Fibroblast of lung (primary cell): ENCODE measurements at regions not wholly inside any gene's neighbourhood (a gene's known extent, or its start where the extent isn't known, plus 50 kb on each side); places are given as distances from the start of the nearest gene placed in this dataset.

Source experiments
- DNase-seq, 2 donors: peaks; one replicate each; pipeline versions ENCODE4 v3.0.0 to v3.0.0-alpha.2; 2010; ENCODE audit warnings: low read depth in 2 of 2
- H2AFZ ChIP-seq: 2 replicates; pipeline ENCODE4 v1.5.1; 2012; ENCODE audit warnings: low read length, control low read depth, inconsistent platforms
- H3K27ac ChIP-seq: 2 replicates; pipeline ENCODE4 v1.5.1; 2011; ENCODE audit warnings: low read length, control low read depth; ENCODE audit not compliant: insufficient read depth
- H3K27me3 ChIP-seq: 2 replicates; pipeline ENCODE4 v1.5.1; 2011; ENCODE audit warnings: mild to moderate bottlenecking, low read length; ENCODE audit not compliant: control insufficient read depth, insufficient read depth
- H3K36me3 ChIP-seq: 2 replicates; pipeline ENCODE4 v1.5.1; 2011; ENCODE audit warnings: low read length; ENCODE audit not compliant: control insufficient read depth, insufficient read depth
- H3K4me1 ChIP-seq: 2 replicates; pipeline ENCODE4 v1.5.1; 2011; ENCODE audit warnings: low read length; ENCODE audit not compliant: control insufficient read depth, insufficient read depth; ENCODE audit errors: extremely low read depth
- H3K4me2 ChIP-seq: 2 replicates; pipeline ENCODE4 v1.5.1; 2011; ENCODE audit warnings: low read length, control low read depth; ENCODE audit not compliant: insufficient read depth; ENCODE audit errors: extremely low read depth
- H3K4me3 ChIP-seq, 4 experiments: fragments of 200-600 bp in 1 of 4; sonication (generic) in 1 of 4; replicated peaks in 1 of 4; 2 replicates each; pipeline ENCODE4 v1.5.1; 2011 to 2016; ENCODE audit warnings: low read length in 4 of 4, low read depth in 3 of 4, mild to moderate bottlenecking in 3 of 4, control low read depth in 2 of 4, inconsistent platforms in 1 of 4, mixed read lengths in 1 of 4; ENCODE audit not compliant: insufficient read depth in 1 of 4; ENCODE audit errors: control extremely low read depth in 1 of 4
- H3K79me2 ChIP-seq: 2 replicates; pipeline ENCODE4 v1.5.1; 2012; ENCODE audit warnings: mild to moderate bottlenecking, low read length, inconsistent platforms; ENCODE audit not compliant: control insufficient read depth, insufficient read depth
- H3K9ac ChIP-seq: 2 replicates; pipeline ENCODE4 v1.5.1; 2011; ENCODE audit warnings: mild to moderate bottlenecking, low read length, control low read depth; ENCODE audit not compliant: insufficient read depth
- H3K9me3 ChIP-seq: 2 replicates; pipeline ENCODE4 v1.5.1; 2012; ENCODE audit warnings: low read depth, low read length; ENCODE audit not compliant: control insufficient read depth, insufficient read depth
- H4K20me1 ChIP-seq: 2 replicates; pipeline ENCODE4 v1.5.1; 2011; ENCODE audit warnings: low read length; ENCODE audit not compliant: control insufficient read depth, insufficient read depth; ENCODE audit errors: extremely low read depth
- EZH2 ChIP-seq: IDR thresholded peaks from 2 replicates; pipeline ENCODE4 v1.5.1; 2012; ENCODE audit warnings: low read length, control low read depth, mild to moderate bottlenecking; ENCODE audit errors: missing control alignments
- TF ChIP-seq, protein P1 (sequence below), 2 donors: IDR thresholded peaks in 1 of 2; conservative IDR thresholded peaks in 1 of 2; 1 replicate in 1 of 2; 2 replicates in 1 of 2; pipeline ENCODE4 v1.5.1; 2011 to 2012; ENCODE audit warnings: low read length in 2 of 2, control low read depth in 1 of 2, inconsistent platforms in 1 of 2, low read depth in 1 of 2, mild to moderate bottlenecking in 1 of 2

GRCh38 chr5:57833489-57833888 is 350.9 kb upstream of the ACTBL2 start:
- H3K27me3 ChIP-seq, result no peaks in the 10 kb centered on the region
- TF ChIP-seq, protein P1, sequence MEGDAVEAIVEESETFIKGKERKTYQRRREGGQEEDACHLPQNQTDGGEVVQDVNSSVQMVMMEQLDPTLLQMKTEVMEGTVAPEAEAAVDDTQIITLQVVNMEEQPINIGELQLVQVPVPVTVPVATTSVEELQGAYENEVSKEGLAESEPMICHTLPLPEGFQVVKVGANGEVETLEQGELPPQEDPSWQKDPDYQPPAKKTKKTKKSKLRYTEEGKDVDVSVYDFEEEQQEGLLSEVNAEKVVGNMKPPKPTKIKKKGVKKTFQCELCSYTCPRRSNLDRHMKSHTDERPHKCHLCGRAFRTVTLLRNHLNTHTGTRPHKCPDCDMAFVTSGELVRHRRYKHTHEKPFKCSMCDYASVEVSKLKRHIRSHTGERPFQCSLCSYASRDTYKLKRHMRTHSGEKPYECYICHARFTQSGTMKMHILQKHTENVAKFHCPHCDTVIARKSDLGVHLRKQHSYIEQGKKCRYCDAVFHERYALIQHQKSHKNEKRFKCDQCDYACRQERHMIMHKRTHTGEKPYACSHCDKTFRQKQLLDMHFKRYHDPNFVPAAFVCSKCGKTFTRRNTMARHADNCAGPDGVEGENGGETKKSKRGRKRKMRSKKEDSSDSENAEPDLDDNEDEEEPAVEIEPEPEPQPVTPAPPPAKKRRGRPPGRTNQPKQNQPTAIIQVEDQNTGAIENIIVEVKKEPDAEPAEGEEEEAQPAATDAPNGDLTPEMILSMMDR (conservative IDR thresholded peaks at IDR 0.05 in 1 of 2, IDR thresholded peaks at IDR 0.05 in 1 of 2; ENCODE audit: low read depth in 1 of 2, low read length in 2 of 2), result no peak
- TF ChIP-seq EZH2, result no peak
- no peak overlapping the region for H3K9ac ChIP-seq
- no peaks in the 10 kb centered on the region for H3K79me2 ChIP-seq
- H3K4me3 ChIP-seq, result no peak overlapping the region
- peak in 1 of 2 donors; percentile 10 for DNase-seq
- no peak overlapping the region for H3K4me2 ChIP-seq
- no peaks in the 10 kb centered on the region for H3K9me3 ChIP-seq
- no peak overlapping the region for H3K27ac ChIP-seq
- H3K4me1 ChIP-seq, result peaks cover 3% of the 10 kb centered on the region
- H4K20me1 ChIP-seq, result no peaks in the 10 kb centered on the region
- no peak overlapping the region for H2AFZ ChIP-seq
- no peaks in the 10 kb centered on the region for H3K36me3 ChIP-seq

GRCh38 chr5:57832875-57833274 is 350.3 kb upstream of the ACTBL2 start:
- Histone ChIP-seq H3K9me3 (no peaks in the 10 kb centered on the region), H2AFZ (peak overlapping the region; percentile 18)

DNA sequence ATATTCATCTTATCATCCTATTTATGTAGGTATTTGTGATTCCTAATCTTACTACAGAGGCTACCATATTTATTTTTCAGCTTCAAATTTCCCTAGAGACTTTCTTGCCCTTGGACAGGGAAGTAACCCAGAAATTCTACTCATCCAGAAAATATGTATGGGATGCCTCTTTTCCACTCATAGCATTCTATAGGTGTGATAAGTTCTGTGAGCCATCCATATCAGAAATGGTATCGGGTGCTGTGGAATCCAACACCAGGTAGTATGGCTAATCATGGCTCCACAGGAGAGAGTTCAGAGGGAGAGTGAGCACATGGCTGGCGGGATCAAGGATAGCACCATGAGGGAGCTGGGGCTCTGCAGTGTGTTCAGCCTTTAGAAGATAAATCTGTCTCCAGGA is 349.3 kb upstream of the ACTBL2 start:
- H3K9ac ChIP-seq, result no peak overlapping the region
- TF ChIP-seq, protein P1 (conservative IDR thresholded peaks at IDR 0.05 in 1 of 2, IDR thresholded peaks at IDR 0.05 in 1 of 2; ENCODE audit: low read depth in 1 of 2, low read length in 2 of 2), result no peak
- no peak for TF ChIP-seq EZH2
- peak in 1 of 2 donors; percentile 31 for DNase-seq
- no peaks in the 10 kb centered on the region for H3K79me2 ChIP-seq
- no peaks in the 10 kb centered on the region for H3K27me3 ChIP-seq
- no peaks in the 10 kb centered on the region for H3K36me3 ChIP-seq
- H2AFZ ChIP-seq, result no peak overlapping the region
- H3K4me3 ChIP-seq, result no peak overlapping the region
- no peaks in the 10 kb centered on the region for H3K9me3 ChIP-seq
- H3K4me2 ChIP-seq, result no peak overlapping the region
- no peaks in the 10 kb centered on the region for H4K20me1 ChIP-seq
- H3K27ac ChIP-seq, result no peak overlapping the region
- H3K4me1 ChIP-seq, result no peaks in the 10 kb centered on the region

More at GRCh38 chr5:57832875-57833274, 350.3 kb upstream of the ACTBL2 start:
- Histone ChIP-seq H3K27me3 (no peaks in the 10 kb centered on the region), H3K4me1 (no peaks in the 10 kb centered on the region), H3K36me3 (no peaks in the 10 kb centered on the region), H4K20me1 (no peaks in the 10 kb centered on the region), H3K27ac (no peak overlapping the region), H3K9ac (no peak overlapping the region), H3K79me2 (no peaks in the 10 kb centered on the region), H3K4me2 (no peak overlapping the region), H3K4me3 (no peak overlapping the region)
- peak in 1 of 2 donors; percentile 40 for DNase-seq
- TF ChIP-seq, protein P1 (conservative IDR thresholded peaks at IDR 0.05 in 1 of 2, IDR thresholded peaks at IDR 0.05 in 1 of 2; ENCODE audit: low read depth in 1 of 2, low read length in 2 of 2), result no peak
- TF ChIP-seq EZH2, result no peak
